Neural progenitor cell (in vitro differentiated cells): ENCODE measurements at regions not wholly inside any gene's neighbourhood (a gene's known extent, or its start where the extent isn't known, plus 50 kb on each side); places are given as distances from the start of the nearest gene placed in this dataset.
"Not testable (repeated sequence)": the region's sequence is repeated elsewhere in the genome, so short reads cannot be mapped to it uniquely, and the experiment has no call there.

Source experiments
- EZH2 ChIP-seq: fragments of 200-600 bp; sonication (generic); IDR thresholded peaks from 2 replicates; pipeline ENCODE4 v1.6.1; 2017; ENCODE audit warnings: antibody characterized with exemption, mild to moderate bottlenecking, moderate library complexity
- EZH2phosphoT487 ChIP-seq: fragments of 200-600 bp; sonication (generic); IDR thresholded peaks from 2 replicates; pipeline ENCODE4 v1.6.1; 2017; ENCODE audit warnings: antibody characterized with exemption
- TF ChIP-seq, protein P1 (sequence below): fragments of 200-600 bp; sonication (generic); IDR thresholded peaks from 2 replicates; pipeline ENCODE4 v1.5.1; 2017; ENCODE audit warnings: antibody characterized with exemption, mild to moderate bottlenecking

DNA sequence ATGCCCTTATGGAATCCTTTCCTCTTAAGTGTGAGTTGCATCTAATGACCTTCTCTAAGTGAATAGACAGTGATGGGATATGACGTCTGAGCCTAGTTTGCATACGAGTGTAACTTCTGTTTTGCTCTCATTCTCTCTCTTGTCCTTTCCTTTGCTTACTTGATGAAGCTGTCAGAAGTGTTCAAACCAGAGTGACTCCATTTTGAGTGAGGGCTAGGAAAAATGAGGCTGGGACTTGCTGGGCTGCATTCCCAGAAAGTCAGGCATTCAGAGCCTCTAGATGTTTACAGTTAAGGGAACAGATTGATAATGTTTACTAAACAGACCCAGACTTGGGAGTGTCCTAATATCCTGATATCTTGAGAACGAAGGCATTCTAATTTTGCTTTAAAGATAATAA lies 311.2 kb upstream of the SOX4 start:
- TF ChIP-seq, protein P1, sequence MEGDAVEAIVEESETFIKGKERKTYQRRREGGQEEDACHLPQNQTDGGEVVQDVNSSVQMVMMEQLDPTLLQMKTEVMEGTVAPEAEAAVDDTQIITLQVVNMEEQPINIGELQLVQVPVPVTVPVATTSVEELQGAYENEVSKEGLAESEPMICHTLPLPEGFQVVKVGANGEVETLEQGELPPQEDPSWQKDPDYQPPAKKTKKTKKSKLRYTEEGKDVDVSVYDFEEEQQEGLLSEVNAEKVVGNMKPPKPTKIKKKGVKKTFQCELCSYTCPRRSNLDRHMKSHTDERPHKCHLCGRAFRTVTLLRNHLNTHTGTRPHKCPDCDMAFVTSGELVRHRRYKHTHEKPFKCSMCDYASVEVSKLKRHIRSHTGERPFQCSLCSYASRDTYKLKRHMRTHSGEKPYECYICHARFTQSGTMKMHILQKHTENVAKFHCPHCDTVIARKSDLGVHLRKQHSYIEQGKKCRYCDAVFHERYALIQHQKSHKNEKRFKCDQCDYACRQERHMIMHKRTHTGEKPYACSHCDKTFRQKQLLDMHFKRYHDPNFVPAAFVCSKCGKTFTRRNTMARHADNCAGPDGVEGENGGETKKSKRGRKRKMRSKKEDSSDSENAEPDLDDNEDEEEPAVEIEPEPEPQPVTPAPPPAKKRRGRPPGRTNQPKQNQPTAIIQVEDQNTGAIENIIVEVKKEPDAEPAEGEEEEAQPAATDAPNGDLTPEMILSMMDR: not testable (repeated sequence)
- not testable (repeated sequence) for TF ChIP-seq EZH2, EZH2phosphoT487
